ENCODE measurements at regions not wholly inside any gene's neighbourhood (a gene's known extent, or its start where the extent isn't known, plus 50 kb on each side); places are given as distances from the start of the nearest gene placed in this dataset.

GRCh38 chr4:74858921-74859562 lies 64.7 kb upstream of the BTC start:
- TF ChIP-seq, protein P1, sequence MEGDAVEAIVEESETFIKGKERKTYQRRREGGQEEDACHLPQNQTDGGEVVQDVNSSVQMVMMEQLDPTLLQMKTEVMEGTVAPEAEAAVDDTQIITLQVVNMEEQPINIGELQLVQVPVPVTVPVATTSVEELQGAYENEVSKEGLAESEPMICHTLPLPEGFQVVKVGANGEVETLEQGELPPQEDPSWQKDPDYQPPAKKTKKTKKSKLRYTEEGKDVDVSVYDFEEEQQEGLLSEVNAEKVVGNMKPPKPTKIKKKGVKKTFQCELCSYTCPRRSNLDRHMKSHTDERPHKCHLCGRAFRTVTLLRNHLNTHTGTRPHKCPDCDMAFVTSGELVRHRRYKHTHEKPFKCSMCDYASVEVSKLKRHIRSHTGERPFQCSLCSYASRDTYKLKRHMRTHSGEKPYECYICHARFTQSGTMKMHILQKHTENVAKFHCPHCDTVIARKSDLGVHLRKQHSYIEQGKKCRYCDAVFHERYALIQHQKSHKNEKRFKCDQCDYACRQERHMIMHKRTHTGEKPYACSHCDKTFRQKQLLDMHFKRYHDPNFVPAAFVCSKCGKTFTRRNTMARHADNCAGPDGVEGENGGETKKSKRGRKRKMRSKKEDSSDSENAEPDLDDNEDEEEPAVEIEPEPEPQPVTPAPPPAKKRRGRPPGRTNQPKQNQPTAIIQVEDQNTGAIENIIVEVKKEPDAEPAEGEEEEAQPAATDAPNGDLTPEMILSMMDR (IDR thresholded peaks at IDR 0.05; ENCODE audit: unreplicated experiment), result no peak
- H3K4me1 Mint-ChIP-seq (ENCODE audit: insufficient read depth, unreplicated experiment), result peaks cover 13% of the 10 kb centered on the region
- H3K27ac Mint-ChIP-seq (ENCODE audit: low read depth, unreplicated experiment), result no peak overlapping the region
- no peak for DNase-seq (ENCODE audit: unreplicated experiment)
- H3K36me3 Mint-ChIP-seq (ENCODE audit: insufficient read depth, unreplicated experiment), result no peaks in the 10 kb centered on the region
- H3K9me3 Mint-ChIP-seq (ENCODE audit: unreplicated experiment), result no peaks in the 10 kb centered on the region
- no peak overlapping the region for H3K4me3 Mint-ChIP-seq (ENCODE audit: unreplicated experiment)
- BruUV-seq (replicated peaks), result no TSS peak
- H3K27me3 Mint-ChIP-seq (ENCODE audit: insufficient read depth, unreplicated experiment), result no peaks in the 10 kb centered on the region
- intact Hi-C loops (cut with micrococcal nuclease), result no loop called here
- ChIA-PET POLR2A (no interaction called here), CTCF (no interaction called here)

DNA sequence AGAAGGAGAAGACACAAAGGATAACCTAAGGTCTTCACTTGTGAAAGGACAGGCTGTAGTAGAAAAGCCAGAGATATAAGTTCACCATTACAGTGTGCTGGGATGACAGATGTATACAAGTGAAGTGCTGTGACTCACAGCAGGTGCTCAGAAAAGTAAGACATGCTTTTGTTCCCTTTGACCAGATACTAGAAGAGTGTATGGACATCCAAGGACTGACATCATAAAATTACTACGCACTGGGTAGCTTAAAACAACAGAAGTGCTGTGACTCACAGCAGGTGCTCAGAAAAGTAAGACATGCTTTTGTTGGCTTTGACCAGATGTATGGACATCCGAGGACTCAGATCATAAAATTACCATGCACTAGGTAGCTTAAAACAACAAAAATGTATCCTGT lies 61.6 kb upstream of the BTC start:
- Mint-ChIP-seq H3K27me3 (ENCODE audit: insufficient read depth, unreplicated experiment) (peaks cover 14% of the 10 kb centered on the region), H3K4me1 (ENCODE audit: insufficient read depth, unreplicated experiment) (peaks cover 13% of the 10 kb centered on the region), H3K27ac (ENCODE audit: low read depth, unreplicated experiment) (no peak overlapping the region), H3K9me3 (ENCODE audit: unreplicated experiment) (no peaks in the 10 kb centered on the region), H3K4me3 (ENCODE audit: unreplicated experiment) (no peak overlapping the region), H3K36me3 (ENCODE audit: insufficient read depth, unreplicated experiment) (no peaks in the 10 kb centered on the region)
- peak; percentile 41 for DNase-seq (ENCODE audit: unreplicated experiment)
- no TSS peak for BruUV-seq (replicated peaks)
- ChIA-PET POLR2A (interaction anchor here (0.7 kb wide), 1 partner anchor 74 kb away, joined by 3 read pairs; no protein-coding TSS in a partner anchor), CTCF (interaction anchor here (1.9 kb wide), 1 partner anchor 18 kb away, joined by 10 read pairs; no protein-coding TSS in a partner anchor)
- TF ChIP-seq, protein P1 (IDR thresholded peaks at IDR 0.05; ENCODE audit: unreplicated experiment), result no peak
- intact Hi-C loops (cut with micrococcal nuclease), result no loop called here

- TF ChIP-seq, protein P1 (IDR thresholded peaks at IDR 0.05; ENCODE audit: unreplicated experiment), result no peak
- intact Hi-C loops (cut with micrococcal nuclease), result no loop called here
- no TSS peak for BruUV-seq (replicated peaks)
- DNase-seq (ENCODE audit: unreplicated experiment), result no peak
- peaks cover 12% of the 10 kb centered on the region for H3K27me3 Mint-ChIP-seq (ENCODE audit: insufficient read depth, unreplicated experiment)
- CTCF ChIA-PET, result interaction anchor here (0.6 to 1.2 kb wide), 3 partner anchors 14 to 136 kb away, joined by 3 to 4 read pairs (median 3); no protein-coding TSS in a partner anchor
- no peak overlapping the region for H3K4me3 Mint-ChIP-seq (ENCODE audit: unreplicated experiment)
- H3K36me3 Mint-ChIP-seq (ENCODE audit: insufficient read depth, unreplicated experiment), result no peaks in the 10 kb centered on the region
- H3K4me1 Mint-ChIP-seq (ENCODE audit: insufficient read depth, unreplicated experiment), result no peaks in the 10 kb centered on the region
- POLR2A ChIA-PET, result no interaction called here
- no peak overlapping the region for H3K27ac Mint-ChIP-seq (ENCODE audit: low read depth, unreplicated experiment)
- peaks cover 8% of the 10 kb centered on the region for H3K9me3 Mint-ChIP-seq (ENCODE audit: unreplicated experiment)
These were observed 54.5 kb upstream of the BTC start for GRCh38 chr4:74848774-74849173.

- intact Hi-C loops (cut with micrococcal nuclease), result no loop called here
- Mint-ChIP-seq H3K27me3 (ENCODE audit: insufficient read depth, unreplicated experiment) (no peaks in the 10 kb centered on the region), H3K4me1 (ENCODE audit: insufficient read depth, unreplicated experiment) (no peaks in the 10 kb centered on the region), H3K36me3 (ENCODE audit: insufficient read depth, unreplicated experiment) (no peaks in the 10 kb centered on the region), H3K4me3 (ENCODE audit: unreplicated experiment) (no peak overlapping the region), H3K9me3 (ENCODE audit: unreplicated experiment) (peaks cover 8% of the 10 kb centered on the region), H3K27ac (ENCODE audit: low read depth, unreplicated experiment) (no peak overlapping the region)
- BruUV-seq (replicated peaks), result no TSS peak
- ChIA-PET POLR2A (no interaction called here), CTCF (no interaction called here)
- TF ChIP-seq, protein P1 (IDR thresholded peaks at IDR 0.05; ENCODE audit: unreplicated experiment), result no peak
- DNase-seq (ENCODE audit: unreplicated experiment), result peak; percentile 41
These were observed 51.5 kb upstream of the BTC start for GRCh38 chr4:74845834-74846233.
